Endothelial cell of umbilical vein (primary cell): ENCODE measurements at regions not wholly inside any gene's neighbourhood (a gene's known extent, or its start where the extent isn't known, plus 50 kb on each side); places are given as distances from the start of the nearest gene placed in this dataset.

ENCODE experiments used
- EZH2 ChIP-seq: IDR thresholded peaks from 2 replicates; pipeline ENCODE4 v1.6.1; 2012; ENCODE audit warnings: borderline replicate concordance, low read depth, mild to moderate bottlenecking, moderate library complexity, low read length, inconsistent platforms; ENCODE audit not compliant: severe bottlenecking
- POLR2A ChIP-seq: IDR thresholded peaks from 2 replicates; pipeline ENCODE4 v1.6.1; 2012; ENCODE audit warnings: low read depth, mild to moderate bottlenecking, control low read depth, low read length
- TF ChIP-seq, protein P1 (sequence below), 2 donors: IDR thresholded peaks; 1 replicate in 1 of 2; 2 replicates in 1 of 2; pipeline ENCODE4 v1.5.1; 2011; ENCODE audit warnings: low read length in 2 of 2, mild to moderate bottlenecking in 2 of 2, moderate library complexity in 2 of 2, control low read depth in 1 of 2, inconsistent platforms in 1 of 2, low read depth in 1 of 2; ENCODE audit not compliant: insufficient read depth in 1 of 2; ENCODE audit errors: extremely low read depth in 1 of 2

DNA sequence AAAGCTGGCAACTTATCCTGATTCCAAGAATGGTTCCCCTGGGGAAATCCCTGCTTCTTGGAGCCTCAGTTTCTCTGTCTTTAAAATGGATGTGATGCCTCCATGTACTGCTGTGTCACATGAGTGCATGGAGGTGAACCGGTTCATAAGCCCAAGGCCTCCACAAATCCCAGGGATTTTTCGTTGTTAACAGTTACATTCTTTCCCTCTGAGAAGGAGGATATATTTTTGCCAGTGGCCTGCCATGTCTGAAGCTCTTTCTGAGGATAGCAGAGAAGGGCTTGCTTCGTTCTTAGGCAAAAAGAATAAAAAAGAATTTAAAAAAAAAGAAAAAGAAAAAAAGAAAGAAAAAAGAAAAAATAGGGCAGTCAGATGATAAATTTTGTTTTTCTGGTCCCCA lies 52.2 kb upstream of the CIBAR2 start:
- TF ChIP-seq, protein P1, sequence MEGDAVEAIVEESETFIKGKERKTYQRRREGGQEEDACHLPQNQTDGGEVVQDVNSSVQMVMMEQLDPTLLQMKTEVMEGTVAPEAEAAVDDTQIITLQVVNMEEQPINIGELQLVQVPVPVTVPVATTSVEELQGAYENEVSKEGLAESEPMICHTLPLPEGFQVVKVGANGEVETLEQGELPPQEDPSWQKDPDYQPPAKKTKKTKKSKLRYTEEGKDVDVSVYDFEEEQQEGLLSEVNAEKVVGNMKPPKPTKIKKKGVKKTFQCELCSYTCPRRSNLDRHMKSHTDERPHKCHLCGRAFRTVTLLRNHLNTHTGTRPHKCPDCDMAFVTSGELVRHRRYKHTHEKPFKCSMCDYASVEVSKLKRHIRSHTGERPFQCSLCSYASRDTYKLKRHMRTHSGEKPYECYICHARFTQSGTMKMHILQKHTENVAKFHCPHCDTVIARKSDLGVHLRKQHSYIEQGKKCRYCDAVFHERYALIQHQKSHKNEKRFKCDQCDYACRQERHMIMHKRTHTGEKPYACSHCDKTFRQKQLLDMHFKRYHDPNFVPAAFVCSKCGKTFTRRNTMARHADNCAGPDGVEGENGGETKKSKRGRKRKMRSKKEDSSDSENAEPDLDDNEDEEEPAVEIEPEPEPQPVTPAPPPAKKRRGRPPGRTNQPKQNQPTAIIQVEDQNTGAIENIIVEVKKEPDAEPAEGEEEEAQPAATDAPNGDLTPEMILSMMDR (IDR thresholded peaks at IDR 0.05; ENCODE audit: extremely low read depth in 1 of 2, insufficient read depth in 1 of 2, low read depth in 1 of 2, low read length in 2 of 2), result no peak
- TF ChIP-seq EZH2 (no peak), POLR2A (no peak)
